Fibroblast of skin of abdomen (primary cell): ENCODE measurements at regions not wholly inside any gene's neighbourhood (a gene's known extent, or its start where the extent isn't known, plus 50 kb on each side); places are given as distances from the start of the nearest gene placed in this dataset.

Experiments
- DNase-seq: peaks from one replicate; pipeline ENCODE4 v3.0.0-alpha.2; 2013

DNA sequence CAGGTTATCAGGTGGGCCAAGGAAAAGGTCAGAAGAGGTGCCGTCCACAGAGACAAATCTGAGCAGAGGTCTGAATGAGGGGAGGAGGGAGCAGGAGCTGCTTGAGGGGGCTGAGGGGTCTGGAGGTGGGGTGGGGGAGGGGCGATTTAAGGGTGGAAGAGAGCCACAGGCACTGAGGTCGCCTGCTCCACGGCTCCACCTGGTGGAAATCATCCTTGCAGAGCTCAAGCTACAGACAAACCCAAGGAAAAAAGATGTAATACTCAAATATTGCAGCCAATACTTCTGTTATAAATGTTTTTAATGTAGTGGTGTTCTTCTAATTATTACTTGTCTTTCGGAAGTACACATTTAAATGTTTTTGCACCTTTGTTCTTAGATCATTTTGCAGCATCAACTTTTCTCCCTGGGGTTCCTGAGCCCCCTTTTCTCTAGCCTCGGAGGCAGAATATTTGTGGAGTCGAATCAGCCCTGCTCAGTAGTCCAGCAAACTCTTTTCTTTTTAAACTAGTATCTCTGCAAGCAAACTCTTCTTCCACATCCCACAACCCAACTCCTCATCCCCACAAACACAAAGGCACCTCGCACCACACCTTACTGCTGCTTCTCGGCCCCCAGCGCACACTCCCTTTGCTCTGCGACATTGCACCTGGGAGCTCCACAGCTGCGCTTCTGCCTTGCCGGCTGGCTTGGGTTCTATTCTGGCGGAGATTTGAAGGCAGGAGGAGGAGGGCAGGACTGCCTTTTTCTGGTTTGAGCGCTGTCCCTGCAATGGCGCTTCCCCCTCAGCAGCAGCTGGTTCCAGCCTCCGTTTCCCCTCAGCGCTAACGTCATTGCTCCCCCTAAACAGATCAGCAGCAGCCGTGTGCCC lies 51.0 kb upstream of the TFAP2A start:
- peak; percentile 10 for DNase-seq
